Neural progenitor cell (in vitro differentiated cells): ENCODE measurements at regions not wholly inside any gene's neighbourhood (a gene's known extent, or its start where the extent isn't known, plus 50 kb on each side); places are given as distances from the start of the nearest gene placed in this dataset.

Experiments used
- DNase-seq: peaks from one replicate; pipeline ENCODE4 v3.0.0-alpha.2; 2016; ENCODE audit warnings: low spot score
- H2AFZ ChIP-seq: fragments of 200-600 bp; sonication (generic); replicated peaks from 2 replicates; pipeline ENCODE4 v1.6.1; 2016; ENCODE audit warnings: antibody characterized with exemption
- H3F3A ChIP-seq: fragments of 200-600 bp; sonication (generic); 2 replicates; pipeline ENCODE4 v1.6.1; 2016; ENCODE audit warnings: antibody characterized with exemption, low read depth
- H3K27ac ChIP-seq: fragments of 200-600 bp; sonication (generic); 2 replicates; pipeline ENCODE4 v1.5.1; 2016; ENCODE audit warnings: mild to moderate bottlenecking
- H3K27me3 ChIP-seq: fragments of 200-600 bp; sonication (generic); 2 replicates; pipeline ENCODE4 v1.6.1; 2016; ENCODE audit warnings: mild to moderate bottlenecking, moderate library complexity
- H3K36me3 ChIP-seq: fragments of 200-600 bp; sonication (generic); 2 replicates; pipeline ENCODE4 v1.5.1; 2016
- H3K4me1 ChIP-seq: fragments of 200-600 bp; sonication (generic); 2 replicates; pipeline ENCODE4 v1.6.1; 2016; ENCODE audit warnings: mixed run types
- H3K4me2 ChIP-seq: fragments of 200-600 bp; sonication (generic); 2 replicates; pipeline ENCODE4 v1.6.1; 2016
- H3K4me3 ChIP-seq: fragments of 200-600 bp; sonication (generic); 2 replicates; pipeline ENCODE4 v1.5.1; 2016
- H3K79me2 ChIP-seq: fragments of 200-600 bp; sonication (generic); 2 replicates; pipeline ENCODE4 v1.6.1; 2016; ENCODE audit warnings: low read depth
- H3K9ac ChIP-seq: fragments of 200-600 bp; sonication (generic); 2 replicates; pipeline ENCODE4 v1.6.1; 2016
- H3K9me3 ChIP-seq: fragments of 200-600 bp; sonication (generic); 2 replicates; pipeline ENCODE4 v1.5.1; 2016; ENCODE audit warnings: low read depth
- H4K20me1 ChIP-seq: fragments of 200-600 bp; sonication (generic); 2 replicates; pipeline ENCODE4 v1.6.1; 2016; ENCODE audit warnings: low read depth
- H3K27ac Mint-ChIP-seq: 3 replicates; pipeline ENCODE4 v1.8.0; 2021; ENCODE audit warnings: mixed read lengths
- H3K27me3 Mint-ChIP-seq: 2 replicates; pipeline ENCODE4 v1.8.0; 2022; ENCODE audit warnings: low read depth, mild to moderate bottlenecking, inconsistent platforms, moderate library complexity, mixed read lengths; ENCODE audit not compliant: insufficient read depth
- H3K36me3 Mint-ChIP-seq: 3 replicates; pipeline ENCODE4 v1.8.0; 2021; ENCODE audit warnings: mixed read lengths
- H3K4me1 Mint-ChIP-seq: 3 replicates; pipeline ENCODE4 v1.8.0; 2021; ENCODE audit warnings: mixed read lengths
- H3K4me3 Mint-ChIP-seq: 3 replicates; pipeline ENCODE4 v1.8.0; 2021; ENCODE audit warnings: mild to moderate bottlenecking, moderate library complexity, mixed read lengths
- H3K9me3 Mint-ChIP-seq: 3 replicates; pipeline ENCODE4 v1.8.0; 2020; ENCODE audit warnings: mixed read lengths
- EZH2 ChIP-seq: fragments of 200-600 bp; sonication (generic); IDR thresholded peaks from 2 replicates; pipeline ENCODE4 v1.6.1; 2017; ENCODE audit warnings: antibody characterized with exemption, mild to moderate bottlenecking, moderate library complexity
- EZH2phosphoT487 ChIP-seq: fragments of 200-600 bp; sonication (generic); IDR thresholded peaks from 2 replicates; pipeline ENCODE4 v1.6.1; 2017; ENCODE audit warnings: antibody characterized with exemption
- TF ChIP-seq, protein P1 (sequence below): fragments of 200-600 bp; sonication (generic); IDR thresholded peaks from 2 replicates; pipeline ENCODE4 v1.5.1; 2017; ENCODE audit warnings: antibody characterized with exemption, mild to moderate bottlenecking

DNA sequence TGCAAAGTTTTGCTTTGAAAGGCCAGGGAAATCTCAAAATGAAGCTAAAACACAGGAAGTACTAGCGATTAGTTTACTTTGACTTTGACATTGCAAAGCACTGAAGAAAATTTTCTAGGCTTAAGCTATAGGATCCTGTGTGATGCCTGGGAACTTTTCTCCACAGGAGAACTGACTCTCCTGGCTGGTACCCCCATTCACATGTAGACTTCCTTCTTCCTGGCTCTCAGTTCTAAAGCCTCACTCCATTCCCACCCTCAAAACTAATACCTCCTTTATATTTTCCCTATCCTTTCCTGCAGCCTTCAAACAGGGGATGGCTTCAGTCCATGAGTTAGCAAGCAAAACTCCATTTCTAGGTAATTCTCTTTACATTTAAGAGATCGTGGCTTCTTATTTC, 189.5 kb downstream of the SLITRK1 start:
- H3K9ac ChIP-seq, result no peak overlapping the region
- H2AFZ ChIP-seq, result no peak overlapping the region
- no peaks in the 10 kb centered on the region for H3K9me3 ChIP-seq
- no peak for DNase-seq
- H3K4me2 ChIP-seq, result no peak overlapping the region
- no peak overlapping the region for H3K4me3 ChIP-seq
- no peaks in the 10 kb centered on the region for H3K27me3 ChIP-seq
- no peaks in the 10 kb centered on the region for H3K36me3 ChIP-seq
- Mint-ChIP-seq H3K27me3 (no peaks in the 10 kb centered on the region), H3K4me1 (peaks cover 3% of the 10 kb centered on the region), H3K9me3 (no peaks in the 10 kb centered on the region), H3K27ac (no peak overlapping the region), H3K36me3 (no peaks in the 10 kb centered on the region), H3K4me3 (no peak overlapping the region)
- no peaks in the 10 kb centered on the region for H3K4me1 ChIP-seq
- H4K20me1 ChIP-seq, result no peaks in the 10 kb centered on the region
- no peak overlapping the region for H3K27ac ChIP-seq
- TF ChIP-seq, protein P1, sequence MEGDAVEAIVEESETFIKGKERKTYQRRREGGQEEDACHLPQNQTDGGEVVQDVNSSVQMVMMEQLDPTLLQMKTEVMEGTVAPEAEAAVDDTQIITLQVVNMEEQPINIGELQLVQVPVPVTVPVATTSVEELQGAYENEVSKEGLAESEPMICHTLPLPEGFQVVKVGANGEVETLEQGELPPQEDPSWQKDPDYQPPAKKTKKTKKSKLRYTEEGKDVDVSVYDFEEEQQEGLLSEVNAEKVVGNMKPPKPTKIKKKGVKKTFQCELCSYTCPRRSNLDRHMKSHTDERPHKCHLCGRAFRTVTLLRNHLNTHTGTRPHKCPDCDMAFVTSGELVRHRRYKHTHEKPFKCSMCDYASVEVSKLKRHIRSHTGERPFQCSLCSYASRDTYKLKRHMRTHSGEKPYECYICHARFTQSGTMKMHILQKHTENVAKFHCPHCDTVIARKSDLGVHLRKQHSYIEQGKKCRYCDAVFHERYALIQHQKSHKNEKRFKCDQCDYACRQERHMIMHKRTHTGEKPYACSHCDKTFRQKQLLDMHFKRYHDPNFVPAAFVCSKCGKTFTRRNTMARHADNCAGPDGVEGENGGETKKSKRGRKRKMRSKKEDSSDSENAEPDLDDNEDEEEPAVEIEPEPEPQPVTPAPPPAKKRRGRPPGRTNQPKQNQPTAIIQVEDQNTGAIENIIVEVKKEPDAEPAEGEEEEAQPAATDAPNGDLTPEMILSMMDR, result no peak
- no peak for TF ChIP-seq EZH2
- no peak for TF ChIP-seq EZH2phosphoT487
- no peaks in the 10 kb centered on the region for H3F3A ChIP-seq
- no peaks in the 10 kb centered on the region for H3K79me2 ChIP-seq

DNA sequence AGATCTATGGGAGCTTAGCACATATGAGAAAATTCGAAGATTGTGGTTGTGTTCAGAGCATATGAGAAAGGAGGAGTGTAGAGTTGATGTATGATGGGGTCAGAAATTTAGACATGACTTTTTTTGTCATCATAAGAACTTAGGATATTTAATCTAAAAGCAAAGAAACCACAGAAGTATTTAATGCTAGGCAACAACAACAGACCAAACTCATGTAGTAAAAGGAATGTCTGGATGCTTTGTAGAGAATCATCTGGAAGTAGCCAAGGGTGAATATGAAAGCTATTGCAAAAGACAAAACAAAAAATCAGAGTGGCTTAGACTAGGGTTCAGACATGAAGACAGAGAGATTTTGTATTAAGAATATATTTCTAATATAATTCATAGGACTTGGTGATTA, 190.3 kb downstream of the SLITRK1 start:
- H3F3A ChIP-seq, result no peaks in the 10 kb centered on the region
- Mint-ChIP-seq H3K36me3 (no peaks in the 10 kb centered on the region), H3K9me3 (no peaks in the 10 kb centered on the region), H3K27me3 (no peaks in the 10 kb centered on the region), H3K4me3 (no peak overlapping the region), H3K27ac (no peak overlapping the region), H3K4me1 (peaks cover 3% of the 10 kb centered on the region)
- no peak for TF ChIP-seq EZH2phosphoT487
- no peak for TF ChIP-seq EZH2
- TF ChIP-seq, protein P1, result no peak
- H3K4me1 ChIP-seq, result no peaks in the 10 kb centered on the region
- H3K9ac ChIP-seq, result no peak overlapping the region
- no peak overlapping the region for H2AFZ ChIP-seq
- H3K79me2 ChIP-seq, result no peaks in the 10 kb centered on the region
- H3K27me3 ChIP-seq, result no peaks in the 10 kb centered on the region
- no peak overlapping the region for H3K4me2 ChIP-seq
- no peak overlapping the region for H3K4me3 ChIP-seq
- DNase-seq, result no peak
- no peaks in the 10 kb centered on the region for H3K36me3 ChIP-seq
- H3K9me3 ChIP-seq, result no peaks in the 10 kb centered on the region
- no peak overlapping the region for H3K27ac ChIP-seq
- no peaks in the 10 kb centered on the region for H4K20me1 ChIP-seq

DNA sequence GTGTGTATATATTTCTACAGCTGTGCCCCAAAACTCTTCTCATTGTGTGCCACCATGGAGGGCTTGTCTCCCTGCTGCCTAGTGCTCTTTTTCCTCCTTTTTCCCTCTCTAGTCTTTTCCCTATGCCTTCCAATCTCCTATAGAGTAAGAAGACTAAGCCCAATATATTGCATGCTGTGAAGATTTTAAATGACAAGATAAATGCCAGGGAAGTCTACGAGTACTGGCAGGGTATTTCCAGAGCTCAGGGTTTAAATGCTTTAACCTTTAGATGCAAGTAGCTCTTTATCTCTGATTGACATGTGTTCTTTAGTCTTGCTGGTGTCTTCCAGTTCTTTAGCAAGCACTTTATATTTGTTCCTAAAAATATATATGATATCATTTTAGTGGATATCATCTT, 200.7 kb downstream of the SLITRK1 start:
- Mint-ChIP-seq H3K4me1 (no peaks in the 10 kb centered on the region), H3K27me3 (no peaks in the 10 kb centered on the region), H3K36me3 (no peaks in the 10 kb centered on the region), H3K9me3 (no peaks in the 10 kb centered on the region), H3K4me3 (no peak overlapping the region), H3K27ac (no peak overlapping the region)
- H3K36me3 ChIP-seq, result no peaks in the 10 kb centered on the region
- H3K9me3 ChIP-seq, result no peaks in the 10 kb centered on the region
- no peaks in the 10 kb centered on the region for H3K4me1 ChIP-seq
- H3K27me3 ChIP-seq, result no peaks in the 10 kb centered on the region
- H3F3A ChIP-seq, result no peaks in the 10 kb centered on the region
- H2AFZ ChIP-seq, result peak overlapping the region; percentile 18
- no peak overlapping the region for H3K9ac ChIP-seq
- no peaks in the 10 kb centered on the region for H4K20me1 ChIP-seq
- no peak for TF ChIP-seq EZH2phosphoT487
- TF ChIP-seq EZH2, result no peak
- TF ChIP-seq, protein P1, result no peak
- H3K4me2 ChIP-seq, result no peak overlapping the region
- no peak overlapping the region for H3K4me3 ChIP-seq
- no peak for DNase-seq
- no peak overlapping the region for H3K27ac ChIP-seq
- H3K79me2 ChIP-seq, result no peaks in the 10 kb centered on the region

DNA sequence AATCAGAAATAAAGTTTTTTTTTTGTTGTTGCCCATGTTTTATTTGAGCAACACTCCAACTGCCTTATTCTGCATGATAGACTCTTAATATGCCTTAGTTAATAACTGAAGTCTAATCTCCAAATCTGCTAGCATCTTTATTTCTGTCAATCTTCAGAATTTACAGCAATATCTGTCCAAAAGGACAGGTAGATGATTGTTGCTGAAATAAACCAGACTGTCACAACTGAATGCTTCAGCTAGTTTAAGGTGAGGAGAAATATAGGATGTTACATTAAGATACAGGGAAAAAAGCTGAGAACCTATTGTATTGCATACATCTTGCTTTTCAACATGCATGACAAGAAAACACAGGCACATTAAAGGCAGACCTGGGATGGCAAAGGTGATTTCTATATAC, 204.3 kb downstream of the SLITRK1 start:
- Mint-ChIP-seq H3K27ac (no peak overlapping the region), H3K36me3 (no peaks in the 10 kb centered on the region), H3K9me3 (no peaks in the 10 kb centered on the region), H3K4me1 (no peaks in the 10 kb centered on the region), H3K27me3 (no peaks in the 10 kb centered on the region), H3K4me3 (no peak overlapping the region)
- TF ChIP-seq EZH2 (no peak), EZH2phosphoT487 (no peak)
- TF ChIP-seq, protein P1, result no peak
- H3K4me3 ChIP-seq, result no peak overlapping the region
- H3K4me1 ChIP-seq, result no peaks in the 10 kb centered on the region
- no peak overlapping the region for H3K27ac ChIP-seq
- H4K20me1 ChIP-seq, result no peaks in the 10 kb centered on the region
- no peaks in the 10 kb centered on the region for H3K9me3 ChIP-seq
- no peak overlapping the region for H3K4me2 ChIP-seq
- H3K36me3 ChIP-seq, result no peaks in the 10 kb centered on the region
- no peak for DNase-seq
- H3K27me3 ChIP-seq, result no peaks in the 10 kb centered on the region
- no peak overlapping the region for H2AFZ ChIP-seq
- H3F3A ChIP-seq, result no peaks in the 10 kb centered on the region
- H3K9ac ChIP-seq, result no peak overlapping the region
- H3K79me2 ChIP-seq, result no peaks in the 10 kb centered on the region
